Liver (tissue), 8 donors: ENCODE measurements at regions not wholly inside any gene's neighbourhood (a gene's known extent, or its start where the extent isn't known, plus 50 kb on each side); places are given as distances from the start of the nearest gene placed in this dataset.
"Not testable (repeated sequence)": the region's sequence is repeated elsewhere in the genome, so short reads cannot be mapped to it uniquely, and the experiment has no call there.

Source experiments
- DNase-seq: peaks from one replicate; pipeline ENCODE4 v3.0.0-alpha.2; 2017; ENCODE audit warnings: low spot score
- H3K27ac ChIP-seq, 2 donors: one replicate each; pipeline ENCODE4 v1.7.0; 2013; ENCODE audit warnings: inconsistent platforms in 2 of 2, low read length in 2 of 2, control low read depth in 1 of 2, low read depth in 1 of 2, mild to moderate bottlenecking in 1 of 2
- H3K27me3 ChIP-seq, 4 donors: one replicate each; pipeline versions ENCODE4 v1.6.1 to v1.7.0; 2013; ENCODE audit warnings: low read length in 3 of 4, inconsistent platforms in 1 of 4, mild to moderate bottlenecking in 1 of 4, moderate library complexity in 1 of 4; ENCODE audit not compliant: control insufficient read depth in 4 of 4, insufficient read depth in 4 of 4
- H3K36me3 ChIP-seq, 4 donors: one replicate each; pipeline versions ENCODE4 v1.6.1 to v1.7.0; 2013; ENCODE audit warnings: low read length in 3 of 4, mild to moderate bottlenecking in 3 of 4, low read depth in 1 of 4, moderate library complexity in 1 of 4; ENCODE audit not compliant: control insufficient read depth in 4 of 4, insufficient read depth in 3 of 4
- H3K4me1 ChIP-seq, 4 donors: one replicate each; pipeline versions ENCODE4 v1.6.1 to v1.7.0; 2013; ENCODE audit warnings: low read length in 3 of 4, mild to moderate bottlenecking in 3 of 4, moderate library complexity in 1 of 4; ENCODE audit not compliant: control insufficient read depth in 4 of 4, insufficient read depth in 4 of 4
- H3K4me3 ChIP-seq, 3 donors: one replicate each; pipeline versions ENCODE4 v1.6.1 to v1.7.0; 2013; ENCODE audit warnings: low read length in 3 of 3, control low read depth in 1 of 3, low read depth in 1 of 3, mild to moderate bottlenecking in 1 of 3
- H3K9ac ChIP-seq, 2 donors: one replicate each; pipeline ENCODE4 v1.7.0; 2013; ENCODE audit warnings: low read length in 2 of 2, mild to moderate bottlenecking in 2 of 2, moderate library complexity in 2 of 2, control low read depth in 1 of 2, low read depth in 1 of 2
- H3K9me3 ChIP-seq, 4 donors: one replicate each; pipeline versions ENCODE4 v1.6.1 to v1.7.0; 2013; ENCODE audit warnings: low read length in 3 of 4; ENCODE audit not compliant: control insufficient read depth in 4 of 4
- ATF3 ChIP-seq: IDR thresholded peaks from 2 replicates; pipeline ENCODE4 v1.6.1; 2016; ENCODE audit warnings: antibody characterized with exemption
- EGR1 ChIP-seq, 2 donors: IDR thresholded peaks; 2 replicates each; pipeline ENCODE4 v1.6.1; 2016 to 2018; ENCODE audit warnings: antibody characterized with exemption in 2 of 2, low read depth in 2 of 2
- FOXA1 ChIP-seq: IDR thresholded peaks from 2 replicates; pipeline ENCODE4 v1.6.1; 2016; ENCODE audit warnings: antibody characterized with exemption
- FOXA2 ChIP-seq: IDR thresholded peaks from 2 replicates; pipeline ENCODE4 v1.6.1; 2016; ENCODE audit warnings: antibody characterized with exemption
- GABPA ChIP-seq, 2 donors: IDR thresholded peaks in 1 of 2; conservative IDR thresholded peaks in 1 of 2; 2 replicates each; pipeline ENCODE4 v1.6.1; 2016; ENCODE audit warnings: antibody characterized with exemption in 2 of 2, mild to moderate bottlenecking in 1 of 2, moderate library complexity in 1 of 2
- HNF4A ChIP-seq, 2 donors: conservative IDR thresholded peaks; 2 replicates each; pipeline ENCODE4 v1.6.1; 2016; ENCODE audit warnings: antibody characterized with exemption in 2 of 2, mild to moderate bottlenecking in 2 of 2
- HNF4G ChIP-seq: IDR thresholded peaks from 2 replicates; pipeline ENCODE4 v1.6.1; 2016; ENCODE audit warnings: antibody characterized with exemption
- JUND ChIP-seq, 2 donors: IDR thresholded peaks; 2 replicates each; pipeline ENCODE4 v1.6.1; 2016; ENCODE audit warnings: antibody characterized with exemption in 2 of 2
- NR2F2 ChIP-seq: IDR thresholded peaks from 2 replicates; pipeline ENCODE4 v1.6.1; 2016; ENCODE audit warnings: antibody characterized with exemption
- RAD21 ChIP-seq, 2 donors: IDR thresholded peaks; 2 replicates each; pipeline ENCODE4 v1.6.1; 2016; ENCODE audit warnings: antibody characterized with exemption in 2 of 2, mild to moderate bottlenecking in 2 of 2
- REST ChIP-seq: IDR thresholded peaks from 2 replicates; pipeline ENCODE4 v1.6.1; 2016; ENCODE audit warnings: antibody characterized with exemption, mild to moderate bottlenecking
- RXRA ChIP-seq, 2 donors: IDR thresholded peaks; 2 replicates each; pipeline ENCODE4 v1.6.1; 2017 to 2018; ENCODE audit warnings: antibody characterized with exemption in 2 of 2, mild to moderate bottlenecking in 1 of 2
- TAF1 ChIP-seq: conservative IDR thresholded peaks from 2 replicates; pipeline ENCODE4 v1.6.1; 2016; ENCODE audit warnings: antibody characterized with exemption, mild to moderate bottlenecking
- YY1 ChIP-seq: IDR thresholded peaks from 2 replicates; pipeline ENCODE4 v1.6.1; 2016; ENCODE audit warnings: antibody characterized with exemption, mild to moderate bottlenecking
- ZBTB33 ChIP-seq: IDR thresholded peaks from 2 replicates; pipeline ENCODE4 v1.6.1; 2016; ENCODE audit warnings: antibody characterized with exemption
- WGBS: extraction: QIAGEN DNeasy Blood & Tissue Kit; methylation state at CpG from one replicate; pipeline ENCODE4 v1.1.7; 2013; 5-methylcytosine and 5-hydroxymethylcytosine counted together
- TF ChIP-seq, protein P1 (sequence below): fragments of 150-350 bp; IDR thresholded peaks from 2 replicates; pipeline ENCODE4 v1.5.1; 2017; ENCODE audit warnings: improper control_type of control experiment, low read depth, low read length; ENCODE audit not compliant: missing input control
- TF ChIP-seq, protein P2 (sequence below): IDR thresholded peaks from 2 replicates; pipeline ENCODE4 v1.6.1; 2016; ENCODE audit warnings: antibody characterized with exemption
- donor health status: healthy.
- donor health status: healthy.
- donor health status: healthy.
- donor health status: healthy.
- donor health status: healthy.

DNA sequence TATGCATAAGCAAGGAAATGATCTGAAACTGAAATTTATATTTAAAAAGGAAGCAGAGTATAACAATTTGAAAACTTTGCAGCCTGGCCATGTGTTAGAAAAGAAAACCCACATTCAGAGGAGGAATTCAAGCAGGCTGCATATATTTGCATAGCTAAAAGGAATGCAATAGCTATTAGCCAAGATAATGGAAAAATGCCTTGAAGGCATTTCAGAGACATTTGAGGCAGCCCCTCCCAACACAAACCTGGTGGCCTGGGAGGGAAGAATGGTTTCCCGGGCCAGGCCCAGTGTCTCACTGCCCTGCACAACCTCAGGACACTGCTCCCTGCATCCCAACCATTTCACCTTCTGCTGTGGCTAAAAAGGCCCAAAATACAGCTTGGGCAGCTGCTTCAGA, 136.8 kb downstream of the TYW3 start:
- 39% methylated on average over 1 of the region's 1 CpG for whole genome bisulfite sequencing
- H3K9me3 ChIP-seq = peaks cover 0 to 10% (median 6%) of the 10 kb centered on the region in 4 donors

GRCh38 chr1:74877366-74877765, 144.4 kb downstream of the TYW3 start:
- 74% methylated on average over 14 of the region's 14 CpGs for WGBS
- not testable (repeated sequence) for DNase-seq, H3K36me3 ChIP-seq

More for the DNA sequence above, 136.8 kb downstream of the TYW3 start:
- TF ChIP-seq HNF4A (conservative IDR thresholded peaks at IDR 0.05) = no peak
- no peak for TF ChIP-seq REST
- TF ChIP-seq FOXA1 = no peak
- TF ChIP-seq RXRA (IDR thresholded peaks at IDR 0.05) = no peak
- Histone ChIP-seq H3K4me3 (no peak overlapping the region), H3K27me3 (no peaks in the 10 kb centered on the region), H3K4me1 (no peaks in the 10 kb centered on the region), H3K36me3 (no peaks in the 10 kb centered on the region), H3K27ac (no peak overlapping the region), H3K9ac (no peak overlapping the region)
- DNase-seq = no peak

DNA sequence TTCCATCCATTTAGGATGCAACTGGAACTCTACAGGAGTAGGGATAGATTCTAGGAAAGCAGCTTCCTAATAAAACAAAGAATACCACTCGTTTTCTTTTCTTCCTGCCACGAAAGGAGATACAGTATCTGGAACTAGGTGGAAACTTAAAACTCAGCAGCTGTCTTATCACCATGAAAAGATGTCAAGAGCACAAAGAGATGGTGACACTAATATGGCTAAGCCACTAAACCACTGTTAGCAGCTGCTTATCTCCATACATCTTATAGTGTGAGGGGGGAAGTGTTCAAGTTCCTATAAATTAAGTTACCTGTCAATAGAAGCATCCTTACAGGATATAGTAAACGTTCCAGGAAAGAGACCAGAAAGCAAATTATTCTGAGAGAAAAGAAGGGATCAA, 162.5 kb downstream of the TYW3 start:
- no peak overlapping the region for H3K4me3 ChIP-seq

More at GRCh38 chr1:74877366-74877765, 144.4 kb downstream of the TYW3 start:
- not testable (repeated sequence) for H3K4me3 ChIP-seq, H3K9me3 ChIP-seq, H3K27me3 ChIP-seq, H3K27ac ChIP-seq, H3K9ac ChIP-seq, H3K4me1 ChIP-seq

More for the DNA sequence above, 162.5 kb downstream of the TYW3 start:
- no peak overlapping the region for H3K27ac ChIP-seq
- no peaks in the 10 kb centered on the region for H3K27me3 ChIP-seq
- no peak for DNase-seq
- H3K4me1 ChIP-seq = no peaks in the 10 kb centered on the region
- TF ChIP-seq RAD21 (IDR thresholded peaks at IDR 0.05) = no peak
- TF ChIP-seq RXRA (IDR thresholded peaks at IDR 0.05) = no peak
- TF ChIP-seq, protein P1, sequence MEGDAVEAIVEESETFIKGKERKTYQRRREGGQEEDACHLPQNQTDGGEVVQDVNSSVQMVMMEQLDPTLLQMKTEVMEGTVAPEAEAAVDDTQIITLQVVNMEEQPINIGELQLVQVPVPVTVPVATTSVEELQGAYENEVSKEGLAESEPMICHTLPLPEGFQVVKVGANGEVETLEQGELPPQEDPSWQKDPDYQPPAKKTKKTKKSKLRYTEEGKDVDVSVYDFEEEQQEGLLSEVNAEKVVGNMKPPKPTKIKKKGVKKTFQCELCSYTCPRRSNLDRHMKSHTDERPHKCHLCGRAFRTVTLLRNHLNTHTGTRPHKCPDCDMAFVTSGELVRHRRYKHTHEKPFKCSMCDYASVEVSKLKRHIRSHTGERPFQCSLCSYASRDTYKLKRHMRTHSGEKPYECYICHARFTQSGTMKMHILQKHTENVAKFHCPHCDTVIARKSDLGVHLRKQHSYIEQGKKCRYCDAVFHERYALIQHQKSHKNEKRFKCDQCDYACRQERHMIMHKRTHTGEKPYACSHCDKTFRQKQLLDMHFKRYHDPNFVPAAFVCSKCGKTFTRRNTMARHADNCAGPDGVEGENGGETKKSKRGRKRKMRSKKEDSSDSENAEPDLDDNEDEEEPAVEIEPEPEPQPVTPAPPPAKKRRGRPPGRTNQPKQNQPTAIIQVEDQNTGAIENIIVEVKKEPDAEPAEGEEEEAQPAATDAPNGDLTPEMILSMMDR = no peak
- TF ChIP-seq GABPA (IDR thresholded peaks at IDR 0.05 in 1 of 2, conservative IDR thresholded peaks at IDR 0.05 in 1 of 2) = no peak
- no peak for TF ChIP-seq YY1
- TF ChIP-seq HNF4G = no peak
- TF ChIP-seq, protein P2, sequence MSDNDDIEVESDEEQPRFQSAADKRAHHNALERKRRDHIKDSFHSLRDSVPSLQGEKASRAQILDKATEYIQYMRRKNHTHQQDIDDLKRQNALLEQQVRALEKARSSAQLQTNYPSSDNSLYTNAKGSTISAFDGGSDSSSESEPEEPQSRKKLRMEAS = no peak
- no peak for TF ChIP-seq TAF1
- TF ChIP-seq EGR1 (IDR thresholded peaks at IDR 0.05; ENCODE audit: low read depth in 2 of 2) = no peak
- TF ChIP-seq JUND (IDR thresholded peaks at IDR 0.05) = no peak
- no peak for TF ChIP-seq NR2F2
- TF ChIP-seq REST = no peak
- no peak for TF ChIP-seq ATF3
- no peak for TF ChIP-seq FOXA2
- no peak for TF ChIP-seq ZBTB33
- TF ChIP-seq FOXA1 = no peak
- 39% methylated on average over 3 of the region's 3 CpGs for WGBS
- H3K36me3 ChIP-seq = no peaks in the 10 kb centered on the region
- no peaks in the 10 kb centered on the region for H3K9me3 ChIP-seq
- H3K9ac ChIP-seq = no peak overlapping the region
